Liver (tissue), 3 donors: ENCODE measurements at regions not wholly inside any gene's neighbourhood (a gene's known extent, or its start where the extent isn't known, plus 50 kb on each side); places are given as distances from the start of the nearest gene placed in this dataset.

Experiments
- SP1 ChIP-seq: IDR thresholded peaks from 2 replicates; pipeline ENCODE4 v1.6.1; 2018; ENCODE audit warnings: antibody characterized with exemption, mild to moderate bottlenecking
- TF ChIP-seq, protein P1 (sequence below): fragments of 150-350 bp; IDR thresholded peaks from 2 replicates; pipeline ENCODE4 v1.5.1; 2017; ENCODE audit warnings: improper control_type of control experiment, low read depth, low read length; ENCODE audit not compliant: missing input control
- TF ChIP-seq, protein P2 (sequence below): IDR thresholded peaks from 2 replicates; pipeline ENCODE4 v1.6.1; 2016; ENCODE audit warnings: antibody characterized with exemption
- donor health status: healthy.
- donor health status: healthy.

DNA sequence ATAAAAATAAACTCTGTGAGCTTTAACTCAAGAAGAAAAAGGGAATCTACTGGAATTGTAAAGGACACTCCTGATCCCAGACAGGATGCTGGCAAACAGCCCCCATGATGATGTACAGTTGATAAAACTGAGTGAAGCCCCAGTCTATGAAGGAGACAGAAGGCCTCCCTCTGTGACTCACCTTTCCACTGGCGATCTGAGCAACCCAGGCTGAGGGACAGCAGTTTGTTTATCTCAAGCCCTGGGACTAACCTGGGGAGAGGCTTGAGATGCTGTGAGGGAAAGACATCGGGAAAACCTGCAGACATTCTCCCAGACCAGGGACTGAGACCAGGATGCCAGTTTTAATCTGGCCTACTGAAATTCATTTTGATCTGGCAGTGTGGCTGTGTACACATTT is 104.5 kb upstream of the CDH2 start:
- TF ChIP-seq SP1, result no peak
- TF ChIP-seq, protein P1, sequence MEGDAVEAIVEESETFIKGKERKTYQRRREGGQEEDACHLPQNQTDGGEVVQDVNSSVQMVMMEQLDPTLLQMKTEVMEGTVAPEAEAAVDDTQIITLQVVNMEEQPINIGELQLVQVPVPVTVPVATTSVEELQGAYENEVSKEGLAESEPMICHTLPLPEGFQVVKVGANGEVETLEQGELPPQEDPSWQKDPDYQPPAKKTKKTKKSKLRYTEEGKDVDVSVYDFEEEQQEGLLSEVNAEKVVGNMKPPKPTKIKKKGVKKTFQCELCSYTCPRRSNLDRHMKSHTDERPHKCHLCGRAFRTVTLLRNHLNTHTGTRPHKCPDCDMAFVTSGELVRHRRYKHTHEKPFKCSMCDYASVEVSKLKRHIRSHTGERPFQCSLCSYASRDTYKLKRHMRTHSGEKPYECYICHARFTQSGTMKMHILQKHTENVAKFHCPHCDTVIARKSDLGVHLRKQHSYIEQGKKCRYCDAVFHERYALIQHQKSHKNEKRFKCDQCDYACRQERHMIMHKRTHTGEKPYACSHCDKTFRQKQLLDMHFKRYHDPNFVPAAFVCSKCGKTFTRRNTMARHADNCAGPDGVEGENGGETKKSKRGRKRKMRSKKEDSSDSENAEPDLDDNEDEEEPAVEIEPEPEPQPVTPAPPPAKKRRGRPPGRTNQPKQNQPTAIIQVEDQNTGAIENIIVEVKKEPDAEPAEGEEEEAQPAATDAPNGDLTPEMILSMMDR, result no peak
- TF ChIP-seq, protein P2, sequence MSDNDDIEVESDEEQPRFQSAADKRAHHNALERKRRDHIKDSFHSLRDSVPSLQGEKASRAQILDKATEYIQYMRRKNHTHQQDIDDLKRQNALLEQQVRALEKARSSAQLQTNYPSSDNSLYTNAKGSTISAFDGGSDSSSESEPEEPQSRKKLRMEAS, result no peak
